ENCODE measurements at regions not wholly inside any gene's neighbourhood (a gene's known extent, or its start where the extent isn't known, plus 50 kb on each side); places are given as distances from the start of the nearest gene placed in this dataset.

DNA sequence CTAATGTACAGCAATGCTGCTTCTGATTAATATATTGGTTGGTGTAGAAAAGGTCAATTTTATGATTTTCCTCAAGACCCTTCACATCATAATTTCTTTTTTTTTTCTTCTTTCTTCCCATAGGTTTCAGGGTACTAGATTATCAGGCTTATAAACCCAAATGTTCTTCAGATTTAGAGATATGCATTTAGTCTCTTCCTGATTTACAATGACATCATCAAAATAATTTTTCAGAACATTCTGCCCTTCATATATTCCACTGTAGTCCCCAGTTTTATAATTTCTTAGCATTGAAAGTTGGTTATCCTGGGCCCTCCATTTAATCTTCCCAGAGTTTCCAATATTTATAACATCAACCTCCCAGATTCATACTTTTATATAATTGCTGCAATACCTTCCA lies 226.7 kb upstream of the LRFN5 start:
- TF ChIP-seq, protein P1, sequence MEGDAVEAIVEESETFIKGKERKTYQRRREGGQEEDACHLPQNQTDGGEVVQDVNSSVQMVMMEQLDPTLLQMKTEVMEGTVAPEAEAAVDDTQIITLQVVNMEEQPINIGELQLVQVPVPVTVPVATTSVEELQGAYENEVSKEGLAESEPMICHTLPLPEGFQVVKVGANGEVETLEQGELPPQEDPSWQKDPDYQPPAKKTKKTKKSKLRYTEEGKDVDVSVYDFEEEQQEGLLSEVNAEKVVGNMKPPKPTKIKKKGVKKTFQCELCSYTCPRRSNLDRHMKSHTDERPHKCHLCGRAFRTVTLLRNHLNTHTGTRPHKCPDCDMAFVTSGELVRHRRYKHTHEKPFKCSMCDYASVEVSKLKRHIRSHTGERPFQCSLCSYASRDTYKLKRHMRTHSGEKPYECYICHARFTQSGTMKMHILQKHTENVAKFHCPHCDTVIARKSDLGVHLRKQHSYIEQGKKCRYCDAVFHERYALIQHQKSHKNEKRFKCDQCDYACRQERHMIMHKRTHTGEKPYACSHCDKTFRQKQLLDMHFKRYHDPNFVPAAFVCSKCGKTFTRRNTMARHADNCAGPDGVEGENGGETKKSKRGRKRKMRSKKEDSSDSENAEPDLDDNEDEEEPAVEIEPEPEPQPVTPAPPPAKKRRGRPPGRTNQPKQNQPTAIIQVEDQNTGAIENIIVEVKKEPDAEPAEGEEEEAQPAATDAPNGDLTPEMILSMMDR (IDR thresholded peaks at IDR 0.05): no peak
- TF ChIP-seq POLR2A (IDR thresholded peaks at IDR 0.05): no peak
